Esophagus muscularis mucosa (tissue), 4 donors: ENCODE measurements at regions not wholly inside any gene's neighbourhood (a gene's known extent, or its start where the extent isn't known, plus 50 kb on each side); places are given as distances from the start of the nearest gene placed in this dataset.

ENCODE experiments used
- EP300 ChIP-seq: sonication (generic); formaldehyde crosslinking; IDR thresholded peaks from one replicate; pipeline ENCODE4 v1.6.1; 2017; ENCODE audit warnings: antibody characterized with exemption
- POLR2A ChIP-seq: fragments of 450-650 bp; IDR thresholded peaks from one replicate; pipeline ENCODE4 v1.6.1; 2017; ENCODE audit warnings: antibody characterized with exemption, moderate library complexity, mild to moderate bottlenecking, low read depth
- POLR2AphosphoS5 ChIP-seq, 2 donors: sonication (generic); formaldehyde crosslinking; IDR thresholded peaks; one replicate each; pipeline ENCODE4 v1.6.1; 2017; ENCODE audit warnings: antibody characterized with exemption in 2 of 2
- TF ChIP-seq, protein P1 (sequence below), 3 experiments: fragments of 200-600 bp in 2 of 3; fragments of 450-650 bp in 1 of 3; sonication (generic) in 2 of 3; IDR thresholded peaks; one replicate each; pipeline ENCODE4 v1.5.1; 2017 to 2019; ENCODE audit warnings: antibody characterized with exemption in 3 of 3, mild to moderate bottlenecking in 2 of 3, moderate library complexity in 1 of 3

DNA sequence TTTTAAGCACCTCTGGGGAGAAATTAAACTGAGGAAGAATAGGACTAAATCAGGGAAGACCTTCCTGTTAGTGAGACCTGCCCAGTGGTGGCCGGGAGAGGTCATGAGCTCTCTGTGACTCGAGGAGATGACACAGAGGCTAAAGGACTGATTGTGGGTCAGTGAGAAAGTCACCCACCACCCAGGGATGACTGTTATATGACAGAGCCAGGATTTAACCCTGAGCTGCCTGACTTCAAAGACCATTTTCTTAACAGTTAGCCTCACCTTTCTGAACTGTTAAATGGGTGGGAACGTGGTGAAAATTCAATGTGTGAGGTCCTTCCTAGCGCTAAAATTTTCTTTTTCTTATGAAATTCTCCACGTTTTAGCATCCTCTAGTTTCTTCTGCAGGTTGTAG is 72.5 kb downstream of the WSB1 start:
- TF ChIP-seq POLR2AphosphoS5 (IDR thresholded peaks at IDR 0.05): no peak
- TF ChIP-seq, protein P1, sequence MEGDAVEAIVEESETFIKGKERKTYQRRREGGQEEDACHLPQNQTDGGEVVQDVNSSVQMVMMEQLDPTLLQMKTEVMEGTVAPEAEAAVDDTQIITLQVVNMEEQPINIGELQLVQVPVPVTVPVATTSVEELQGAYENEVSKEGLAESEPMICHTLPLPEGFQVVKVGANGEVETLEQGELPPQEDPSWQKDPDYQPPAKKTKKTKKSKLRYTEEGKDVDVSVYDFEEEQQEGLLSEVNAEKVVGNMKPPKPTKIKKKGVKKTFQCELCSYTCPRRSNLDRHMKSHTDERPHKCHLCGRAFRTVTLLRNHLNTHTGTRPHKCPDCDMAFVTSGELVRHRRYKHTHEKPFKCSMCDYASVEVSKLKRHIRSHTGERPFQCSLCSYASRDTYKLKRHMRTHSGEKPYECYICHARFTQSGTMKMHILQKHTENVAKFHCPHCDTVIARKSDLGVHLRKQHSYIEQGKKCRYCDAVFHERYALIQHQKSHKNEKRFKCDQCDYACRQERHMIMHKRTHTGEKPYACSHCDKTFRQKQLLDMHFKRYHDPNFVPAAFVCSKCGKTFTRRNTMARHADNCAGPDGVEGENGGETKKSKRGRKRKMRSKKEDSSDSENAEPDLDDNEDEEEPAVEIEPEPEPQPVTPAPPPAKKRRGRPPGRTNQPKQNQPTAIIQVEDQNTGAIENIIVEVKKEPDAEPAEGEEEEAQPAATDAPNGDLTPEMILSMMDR (IDR thresholded peaks at IDR 0.05): no peak
- TF ChIP-seq EP300: no peak
- TF ChIP-seq POLR2A: no peak
